NOMO-1 (cell line): ENCODE measurements at regions not wholly inside any gene's neighbourhood (a gene's known extent, or its start where the extent isn't known, plus 50 kb on each side); places are given as distances from the start of the nearest gene placed in this dataset.
"Not testable (repeated sequence)": the region's sequence is repeated elsewhere in the genome, so short reads cannot be mapped to it uniquely, and the experiment has no call there.

Source experiments
- DNase-seq, 2 experiments: peaks; one replicate each; lab custom pipeline; 2025; ENCODE audit not compliant: unreplicated experiment in 2 of 2; lab: John Stamatoyannopoulos, UW

GRCh38 chr5:25405850-25406249, 761.1 kb upstream of the CDH10 start:
- DNase-seq: no peak

GRCh38 chr5:25399878-25400480, 755.2 kb upstream of the CDH10 start:
- DNase-seq: no peak

- no peak for DNase-seq
These were observed 749.2 kb upstream of the CDH10 start for GRCh38 chr5:25393957-25394356.

- no peak for DNase-seq
These were observed 748.5 kb upstream of the CDH10 start for GRCh38 chr5:25393256-25393655.

GRCh38 chr5:25387953-25388352, 743.2 kb upstream of the CDH10 start:
- no peak for DNase-seq

GRCh38 chr5:25362799-25363198, 718.0 kb upstream of the CDH10 start:
- DNase-seq: no peak

GRCh38 chr5:25358919-25359318, 714.1 kb upstream of the CDH10 start:
- no peak for DNase-seq

GRCh38 chr5:25357605-25358004, 712.8 kb upstream of the CDH10 start:
- no peak for DNase-seq

GRCh38 chr5:25349746-25350145, 705.0 kb upstream of the CDH10 start:
- DNase-seq: no peak

- DNase-seq: no peak
These were observed 700.5 kb upstream of the CDH10 start for GRCh38 chr5:25345240-25345771.

GRCh38 chr5:25339541-25339940, 694.8 kb upstream of the CDH10 start:
- no peak for DNase-seq

- DNase-seq: no peak
These were observed 689.6 kb upstream of the CDH10 start for GRCh38 chr5:25334350-25334749.

GRCh38 chr5:25330721-25331120, 685.9 kb upstream of the CDH10 start:
- no peak for DNase-seq

- no peak for DNase-seq
These were observed 682.4 kb upstream of the CDH10 start for GRCh38 chr5:25327172-25327571.

- no peak for DNase-seq
These were observed 657.1 kb upstream of the CDH10 start for GRCh38 chr5:25301836-25302235.

GRCh38 chr5:25295067-25295466, 650.3 kb upstream of the CDH10 start:
- DNase-seq: no peak

- DNase-seq: not testable (repeated sequence)
These were observed 645.0 kb upstream of the CDH10 start for GRCh38 chr5:25289766-25290165.

- no peak for DNase-seq
These were observed 641.5 kb upstream of the CDH10 start for GRCh38 chr5:25286319-25286718.

GRCh38 chr5:25285136-25285535, 640.4 kb upstream of the CDH10 start:
- no peak for DNase-seq

GRCh38 chr5:25263507-25263906, 618.7 kb upstream of the CDH10 start:
- not testable (repeated sequence) for DNase-seq

- DNase-seq: no peak
These were observed 617.4 kb upstream of the CDH10 start for GRCh38 chr5:25262221-25262620.

- DNase-seq: peak in 1 of 2 experiments; percentile 18
These were observed 610.4 kb upstream of the CDH10 start for GRCh38 chr5:25255128-25255527.

GRCh38 chr5:25241981-25242380, 597.2 kb upstream of the CDH10 start:
- no peak for DNase-seq
